ENCODE measurements at regions not wholly inside any gene's neighbourhood (a gene's known extent, or its start where the extent isn't known, plus 50 kb on each side); places are given as distances from the start of the nearest gene placed in this dataset.

DNA sequence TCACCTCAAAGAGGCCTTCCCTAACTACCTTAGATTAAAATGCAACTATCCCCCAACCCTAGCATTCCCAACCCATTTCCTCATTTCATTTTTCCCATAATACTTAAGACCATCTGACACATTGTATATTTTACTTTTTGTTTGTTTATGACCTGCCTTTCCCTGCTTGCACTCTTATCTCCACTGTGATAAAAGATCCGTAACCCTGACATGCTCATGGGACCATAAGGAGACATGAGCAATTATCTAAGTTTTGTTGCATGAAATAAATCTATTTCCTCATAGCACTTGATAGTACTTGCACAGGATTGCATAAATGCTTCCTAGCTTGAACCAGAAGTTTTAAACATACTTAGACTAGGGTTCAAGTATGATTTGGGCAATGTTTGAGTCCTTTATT is 323.7 kb downstream of the NPR3 start:
- TF ChIP-seq POLR2A (IDR thresholded peaks at IDR 0.05; ENCODE audit: low read depth, low read length), result no peak
- no peak for TF ChIP-seq MYC (IDR thresholded peaks at IDR 0.05; ENCODE audit: low read depth, low read length)
- TF ChIP-seq EZH2 (IDR thresholded peaks at IDR 0.05; ENCODE audit: borderline replicate concordance, low read depth, low read length, severe bottlenecking), result no peak
- TF ChIP-seq, protein P1, sequence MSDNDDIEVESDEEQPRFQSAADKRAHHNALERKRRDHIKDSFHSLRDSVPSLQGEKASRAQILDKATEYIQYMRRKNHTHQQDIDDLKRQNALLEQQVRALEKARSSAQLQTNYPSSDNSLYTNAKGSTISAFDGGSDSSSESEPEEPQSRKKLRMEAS (IDR thresholded peaks at IDR 0.05; ENCODE audit: insufficient read depth, insufficient read length), result no peak
- TF ChIP-seq, protein P2, sequence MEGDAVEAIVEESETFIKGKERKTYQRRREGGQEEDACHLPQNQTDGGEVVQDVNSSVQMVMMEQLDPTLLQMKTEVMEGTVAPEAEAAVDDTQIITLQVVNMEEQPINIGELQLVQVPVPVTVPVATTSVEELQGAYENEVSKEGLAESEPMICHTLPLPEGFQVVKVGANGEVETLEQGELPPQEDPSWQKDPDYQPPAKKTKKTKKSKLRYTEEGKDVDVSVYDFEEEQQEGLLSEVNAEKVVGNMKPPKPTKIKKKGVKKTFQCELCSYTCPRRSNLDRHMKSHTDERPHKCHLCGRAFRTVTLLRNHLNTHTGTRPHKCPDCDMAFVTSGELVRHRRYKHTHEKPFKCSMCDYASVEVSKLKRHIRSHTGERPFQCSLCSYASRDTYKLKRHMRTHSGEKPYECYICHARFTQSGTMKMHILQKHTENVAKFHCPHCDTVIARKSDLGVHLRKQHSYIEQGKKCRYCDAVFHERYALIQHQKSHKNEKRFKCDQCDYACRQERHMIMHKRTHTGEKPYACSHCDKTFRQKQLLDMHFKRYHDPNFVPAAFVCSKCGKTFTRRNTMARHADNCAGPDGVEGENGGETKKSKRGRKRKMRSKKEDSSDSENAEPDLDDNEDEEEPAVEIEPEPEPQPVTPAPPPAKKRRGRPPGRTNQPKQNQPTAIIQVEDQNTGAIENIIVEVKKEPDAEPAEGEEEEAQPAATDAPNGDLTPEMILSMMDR (IDR thresholded peaks at IDR 0.05; ENCODE audit: extremely low read depth in 1 of 2, insufficient read depth in 1 of 2, low read depth in 1 of 2, low read length in 2 of 2), result no peak
- no peak for TF ChIP-seq POLR2AphosphoS5 (IDR thresholded peaks at IDR 0.05; ENCODE audit: insufficient read depth, low read depth, low read length)
- TF ChIP-seq JUN (IDR thresholded peaks at IDR 0.05; ENCODE audit: borderline replicate concordance, insufficient read depth, insufficient read length, low read depth), result no peak

Data from endothelial cell of umbilical vein (primary cell).